K562 (cell line): ENCODE measurements at regions not wholly inside any gene's neighbourhood (a gene's known extent, or its start where the extent isn't known, plus 50 kb on each side); places are given as distances from the start of the nearest gene placed in this dataset.

Experiments
- ATAC-seq: fragments of 200-7000 bp; cut with Tn5 transposase; 3 replicates; pipeline ENCODE4 v1.9.1; 2020; ENCODE audit warnings: moderate library complexity
- BruUV-seq: library from RNA; stranded (reverse); fragments of 400-500 nt; replicated peaks from 2 replicates; lab custom pipeline; 2021; lab: Mats Ljungman, UMichigan
- CTCF ChIA-PET: fragments of 300-600 bp; formaldehyde crosslinking; extraction: SDS; loops from one replicate; lab custom pipeline; 2021; ENCODE audit warnings: low intra/inter-chr PET ratio; lab: Yijun Ruan, JAX
- POLR2A ChIA-PET: fragments of 300-600, 350-650 bp; sonication (Branson Sonifier 250); formaldehyde crosslinking; extraction: SDS; loops from one replicate; lab custom pipeline; 2021; ENCODE audit warnings: antibody characterized with exemption, inconsistent platforms; lab: Yijun Ruan, JAX
- DNase-seq, 4 experiments: peaks; one replicate each; pipeline versions ENCODE4 v3.0.0 to v3.0.0-alpha.2; 2011 to 2018; ENCODE audit warnings: low spot score in 3 of 4, mixed read lengths in 3 of 4; ENCODE audit errors: extremely low read depth in 1 of 4
- FAIRE-seq: peaks from 2 replicates; lab custom pipeline; 2011; peaks lifted over from hg19 to GRCh38; lab: Jason Lieb, UNC
- H2AFZ ChIP-seq: 2 replicates; pipeline ENCODE4 v1.6.0; 2011; ENCODE audit warnings: low read depth, low read length, control low read depth, inconsistent platforms
- H3K27ac ChIP-seq: fragments of 200-600 bp; 3 replicates; pipeline ENCODE4 v1.8.0; 2011; ENCODE audit warnings: low read depth, mild to moderate bottlenecking, control low read depth, inconsistent platforms, low read length, moderate library complexity, mixed read lengths; ENCODE audit errors: extremely low read depth
- H3K27me3 ChIP-seq, 2 experiments: fragments of 300-600 bp in 1 of 2; 2 replicates in 1 of 2; 3 replicates in 1 of 2; pipeline versions ENCODE4 v1.6.0 to v1.8.0; 2011; ENCODE audit warnings: inconsistent platforms in 2 of 2, low read length in 2 of 2, mild to moderate bottlenecking in 1 of 2, mixed read lengths in 1 of 2, moderate library complexity in 1 of 2; ENCODE audit not compliant: control insufficient read depth in 2 of 2, insufficient read depth in 2 of 2
- H3K36me3 ChIP-seq: fragments of 300-600 bp; 3 replicates; pipeline ENCODE4 v1.8.0; 2011; ENCODE audit warnings: mild to moderate bottlenecking, low read length, inconsistent platforms; ENCODE audit not compliant: control insufficient read depth, insufficient read depth
- H3K4me1 ChIP-seq, 2 experiments: fragments of 200-600 bp in 1 of 2; replicated peaks in 1 of 2; 2 replicates in 1 of 2; 3 replicates in 1 of 2; pipeline versions ENCODE4 v1.5.1 to v1.8.0; 2011; ENCODE audit warnings: inconsistent platforms in 2 of 2, low read length in 2 of 2, mild to moderate bottlenecking in 1 of 2, mixed read lengths in 1 of 2, moderate library complexity in 1 of 2; ENCODE audit not compliant: control insufficient read depth in 2 of 2, insufficient read depth in 2 of 2
- H3K4me2 ChIP-seq: 2 replicates; pipeline ENCODE4 v1.6.1; 2011; ENCODE audit warnings: low read length, control low read depth, inconsistent platforms, mixed read lengths; ENCODE audit not compliant: insufficient read depth
- H3K4me3 ChIP-seq: fragments of 200-600 bp; sonication (generic), shearing (Covaris generic); 2 replicates; pipeline ENCODE4 v1.5.1; 2016; ENCODE audit warnings: control low read depth, inconsistent platforms
- H3K79me2 ChIP-seq: fragments of 200-600 bp; 3 replicates; pipeline ENCODE4 v1.8.0; 2011; ENCODE audit warnings: low read length, inconsistent platforms; ENCODE audit not compliant: control insufficient read depth, insufficient read depth
- H3K9ac ChIP-seq, 2 experiments: 2 replicates each; pipeline versions ENCODE4 v1.6.0 to v1.6.1; 2011; ENCODE audit warnings: low read depth in 2 of 2, low read length in 2 of 2, control low read depth in 1 of 2, inconsistent platforms in 1 of 2, mild to moderate bottlenecking in 1 of 2, mixed read lengths in 1 of 2; ENCODE audit not compliant: insufficient read depth in 1 of 2
- H3K9me1 ChIP-seq: one replicate; pipeline ENCODE4 v1.6.0; 2011; ENCODE audit warnings: inconsistent platforms, mild to moderate bottlenecking, low read length, moderate library complexity; ENCODE audit not compliant: control insufficient read depth, insufficient read depth
- H3K9me3 ChIP-seq: replicated peaks from 2 replicates; pipeline ENCODE4 v1.5.1; 2011; ENCODE audit warnings: low read depth, low read length, inconsistent platforms; ENCODE audit not compliant: control insufficient read depth, insufficient read depth
- H4K20me1 ChIP-seq: replicated peaks from 2 replicates; pipeline ENCODE4 v1.6.1; 2011; ENCODE audit warnings: low read length, inconsistent platforms, mixed read lengths; ENCODE audit not compliant: control insufficient read depth, insufficient read depth
- FUS ChIP-seq: fragments of 200-400 bp; formaldehyde crosslinking; optimal IDR thresholded peaks from 2 replicates; pipeline ENCODE3; 2017; ENCODE audit warnings: low read depth, low read length
- HMG20B ChIP-seq: fragments of 250-450 bp; sonication (Bioruptor Pico); IDR thresholded peaks from 2 replicates; pipeline ENCODE4 v1.5.0; 2021; ENCODE audit warnings: mild to moderate bottlenecking
- MYBL2 ChIP-seq, 2 experiments: fragments of 450-650 bp in 1 of 2; sonication (generic) in 1 of 2; formaldehyde crosslinking in 1 of 2; IDR thresholded peaks; 2 replicates each; pipeline versions ENCODE4 v1.6.1 to v1.8.1; 2017 to 2022; ENCODE audit warnings: borderline replicate concordance in 1 of 2, inconsistent platforms in 1 of 2, low read depth in 1 of 2, mild to moderate bottlenecking in 1 of 2, missing genetic modification reagents in 1 of 2, moderate library complexity in 1 of 2
- RBM17 ChIP-seq: fragments of 200-400 bp; formaldehyde crosslinking; IDR thresholded peaks from 2 replicates; pipeline ENCODE4 v1.6.1; 2017; ENCODE audit warnings: low read depth, mild to moderate bottlenecking, low read length, borderline replicate concordance
- SMAD2 ChIP-seq: fragments of 150-350 bp; IDR thresholded peaks from 2 replicates; pipeline ENCODE4 v1.6.1; 2014; ENCODE audit warnings: low read depth, mild to moderate bottlenecking, low read length
- ZNF589 ChIP-seq: fragments of 200-800 bp; sonication (Bioruptor generic); IDR thresholded peaks from 2 replicates; pipeline ENCODE4 v1.6.1; 2016; ENCODE audit warnings: low read depth, missing genetic modification characterization, missing compliant biosample characterization
- WGBS: fragments of 100-300 bp; shearing (Covaris generic); methylation state at CpG from one replicate; pipeline ENCODE4 v1.1.6; 2016; ENCODE audit warnings: low coverage, mixed read lengths; ENCODE audit not compliant: insufficient coverage; ENCODE audit errors: missing lambda C conversion rate; 5-methylcytosine and 5-hydroxymethylcytosine counted together
- in situ Hi-C: fragments of 300-500 bp; cut with MboI; formaldehyde crosslinking; loops from 4 replicates; pipeline ENCODE4 v1.15.0; 2018; ENCODE audit warnings: inconsistent platforms, mixed read lengths
- intact Hi-C: fragments of 100-400 bp; cut with micrococcal nuclease; formaldehyde crosslinking; loops from 2 replicates; pipeline ENCODE4 v1.14.2; 2022
- TF ChIP-seq, protein P1 (sequence below), 2 experiments: IDR thresholded peaks; 2 replicates each; pipeline ENCODE4 v1.6.1; 2011; ENCODE audit warnings: borderline replicate concordance in 1 of 2, control low read depth in 1 of 2, low read depth in 1 of 2, low read length in 1 of 2, mild to moderate bottlenecking in 1 of 2, mixed read lengths in 1 of 2, moderate library complexity in 1 of 2; ENCODE audit not compliant: insufficient read depth in 1 of 2, insufficient read length in 1 of 2, poor library complexity in 1 of 2, severe bottlenecking in 1 of 2; ENCODE audit errors: extremely low read depth in 1 of 2

DNA sequence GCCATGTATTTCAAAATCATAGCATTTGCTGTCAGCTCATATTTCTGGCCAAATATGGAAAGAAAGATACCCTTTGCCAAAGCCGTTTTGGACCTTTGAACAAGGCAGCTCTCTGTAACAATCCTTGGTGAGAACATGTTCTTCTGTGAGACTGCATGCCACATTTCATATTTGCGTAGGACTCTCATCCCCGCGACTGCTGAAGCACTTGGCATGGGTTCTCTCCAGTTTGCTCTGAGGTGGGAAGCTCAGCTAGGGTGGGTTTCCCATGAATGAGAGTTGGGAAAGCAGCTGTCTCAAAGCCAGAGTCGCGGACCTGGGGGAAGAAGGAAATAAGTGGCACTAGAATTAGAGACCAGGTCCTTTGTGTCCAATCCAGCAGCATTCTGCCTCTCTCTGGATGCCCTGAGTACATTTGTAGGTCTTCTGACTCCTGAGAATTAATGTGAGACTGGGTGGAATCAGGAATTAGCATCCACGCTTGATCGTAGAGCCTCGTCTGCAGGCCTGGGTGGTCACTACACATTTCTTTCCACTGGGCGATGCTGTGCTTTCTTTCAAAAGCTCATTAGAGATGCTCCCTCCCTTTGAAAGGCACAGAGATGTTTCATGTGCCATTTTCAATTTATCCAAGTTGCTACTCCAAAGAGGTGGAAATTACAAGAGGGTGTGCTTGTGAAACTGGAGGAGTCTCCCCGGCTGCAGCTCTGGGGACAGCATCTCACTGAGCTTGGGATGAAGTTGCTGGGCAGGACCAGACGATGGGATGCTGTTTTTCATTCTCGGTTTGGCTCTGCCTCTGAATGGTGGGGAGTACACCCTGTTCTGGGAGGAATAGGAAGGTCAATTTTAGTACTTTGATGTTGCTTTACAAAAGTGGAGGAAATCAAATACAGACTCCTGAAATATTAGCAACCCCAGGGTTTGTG, 197.2 kb downstream of the GADD45G start:
- no peak for FAIRE-seq
- H2AFZ ChIP-seq, result no peak overlapping the region
- H3K4me1 ChIP-seq, result no peaks in the 10 kb centered on the region; a peak in 1 of 5 replicates
- no peaks in the 10 kb centered on the region for H3K79me2 ChIP-seq
- no peaks in the 10 kb centered on the region for H3K9me3 ChIP-seq
- H3K27me3 ChIP-seq, result no peaks in the 10 kb centered on the region; a peak in 1 of 5 replicates
- in situ Hi-C loops, result no loop called here
- no peak for DNase-seq
- ChIA-PET POLR2A (no interaction called here), CTCF (no interaction called here)
- no peaks in the 10 kb centered on the region for H3K9me1 ChIP-seq
- no peak for ATAC-seq
- no peaks in the 10 kb centered on the region for H3K36me3 ChIP-seq
- intact Hi-C loops, result no loop called here
- H3K4me2 ChIP-seq, result no peak overlapping the region
- WGBS, result 0% methylated on average over 11 of the region's 13 CpGs
- H3K27ac ChIP-seq, result no peak overlapping the region
- no peak for TF ChIP-seq FUS
- TF ChIP-seq, protein P1, sequence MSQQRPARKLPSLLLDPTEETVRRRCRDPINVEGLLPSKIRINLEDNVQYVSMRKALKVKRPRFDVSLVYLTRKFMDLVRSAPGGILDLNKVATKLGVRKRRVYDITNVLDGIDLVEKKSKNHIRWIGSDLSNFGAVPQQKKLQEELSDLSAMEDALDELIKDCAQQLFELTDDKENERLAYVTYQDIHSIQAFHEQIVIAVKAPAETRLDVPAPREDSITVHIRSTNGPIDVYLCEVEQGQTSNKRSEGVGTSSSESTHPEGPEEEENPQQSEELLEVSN (IDR thresholded peaks at IDR 0.05; ENCODE audit: borderline replicate concordance in 1 of 2, extremely low read depth in 1 of 2, insufficient read depth in 1 of 2, insufficient read length in 1 of 2, low read depth in 1 of 2, low read length in 1 of 2, poor library complexity in 1 of 2, severe bottlenecking in 1 of 2), result no peak
- TF ChIP-seq RBM17, result no peak
- TF ChIP-seq HMG20B (CRISPR knock-in tag), result no peak
- TF ChIP-seq ZNF589, result no peak
- TF ChIP-seq MYBL2 (IDR thresholded peaks at IDR 0.05; ENCODE audit: low read depth), result no peak
- no peak for TF ChIP-seq MYBL2 (CRISPR knock-in tag; IDR thresholded peaks at IDR 0.05; ENCODE audit: borderline replicate concordance)
- TF ChIP-seq SMAD2, result no peak
- no peak overlapping the region for H3K9ac ChIP-seq
- BruUV-seq, result no TSS peak
- no peaks in the 10 kb centered on the region for H4K20me1 ChIP-seq
- no peak overlapping the region for H3K4me3 ChIP-seq
